ENCODE measurements at regions not wholly inside any gene's neighbourhood (a gene's known extent, or its start where the extent isn't known, plus 50 kb on each side); places are given as distances from the start of the nearest gene placed in this dataset.

DNA sequence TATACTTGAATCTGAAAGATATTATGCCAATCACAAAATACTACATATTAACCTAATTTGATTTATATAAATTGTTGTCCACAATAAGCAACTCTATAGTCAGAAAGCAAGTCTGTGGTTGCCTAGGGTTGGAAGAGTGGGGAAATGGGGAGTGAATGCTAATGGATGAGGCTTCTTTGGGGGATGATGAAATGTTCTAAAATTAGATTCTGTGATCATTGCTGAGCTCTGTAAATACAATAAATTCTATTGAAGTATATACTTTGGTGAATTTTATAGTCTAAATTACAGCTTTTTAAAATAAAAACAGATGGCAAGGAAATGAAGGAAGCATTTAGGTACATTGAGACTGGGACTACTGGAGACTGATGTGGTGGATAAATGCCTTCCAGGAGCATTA lies 275.5 kb downstream of the MBD2 start:
- TF ChIP-seq, protein P1, sequence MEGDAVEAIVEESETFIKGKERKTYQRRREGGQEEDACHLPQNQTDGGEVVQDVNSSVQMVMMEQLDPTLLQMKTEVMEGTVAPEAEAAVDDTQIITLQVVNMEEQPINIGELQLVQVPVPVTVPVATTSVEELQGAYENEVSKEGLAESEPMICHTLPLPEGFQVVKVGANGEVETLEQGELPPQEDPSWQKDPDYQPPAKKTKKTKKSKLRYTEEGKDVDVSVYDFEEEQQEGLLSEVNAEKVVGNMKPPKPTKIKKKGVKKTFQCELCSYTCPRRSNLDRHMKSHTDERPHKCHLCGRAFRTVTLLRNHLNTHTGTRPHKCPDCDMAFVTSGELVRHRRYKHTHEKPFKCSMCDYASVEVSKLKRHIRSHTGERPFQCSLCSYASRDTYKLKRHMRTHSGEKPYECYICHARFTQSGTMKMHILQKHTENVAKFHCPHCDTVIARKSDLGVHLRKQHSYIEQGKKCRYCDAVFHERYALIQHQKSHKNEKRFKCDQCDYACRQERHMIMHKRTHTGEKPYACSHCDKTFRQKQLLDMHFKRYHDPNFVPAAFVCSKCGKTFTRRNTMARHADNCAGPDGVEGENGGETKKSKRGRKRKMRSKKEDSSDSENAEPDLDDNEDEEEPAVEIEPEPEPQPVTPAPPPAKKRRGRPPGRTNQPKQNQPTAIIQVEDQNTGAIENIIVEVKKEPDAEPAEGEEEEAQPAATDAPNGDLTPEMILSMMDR (IDR thresholded peaks at IDR 0.05), result no peak
- TF ChIP-seq POLR2A (IDR thresholded peaks at IDR 0.05) (no peak), POLR2AphosphoS5 (IDR thresholded peaks at IDR 0.05) (no peak), EP300 (IDR thresholded peaks at IDR 0.05) (no peak)
